ENCODE measurements at regions not wholly inside any gene's neighbourhood (a gene's known extent, or its start where the extent isn't known, plus 50 kb on each side); places are given as distances from the start of the nearest gene placed in this dataset.

DNA sequence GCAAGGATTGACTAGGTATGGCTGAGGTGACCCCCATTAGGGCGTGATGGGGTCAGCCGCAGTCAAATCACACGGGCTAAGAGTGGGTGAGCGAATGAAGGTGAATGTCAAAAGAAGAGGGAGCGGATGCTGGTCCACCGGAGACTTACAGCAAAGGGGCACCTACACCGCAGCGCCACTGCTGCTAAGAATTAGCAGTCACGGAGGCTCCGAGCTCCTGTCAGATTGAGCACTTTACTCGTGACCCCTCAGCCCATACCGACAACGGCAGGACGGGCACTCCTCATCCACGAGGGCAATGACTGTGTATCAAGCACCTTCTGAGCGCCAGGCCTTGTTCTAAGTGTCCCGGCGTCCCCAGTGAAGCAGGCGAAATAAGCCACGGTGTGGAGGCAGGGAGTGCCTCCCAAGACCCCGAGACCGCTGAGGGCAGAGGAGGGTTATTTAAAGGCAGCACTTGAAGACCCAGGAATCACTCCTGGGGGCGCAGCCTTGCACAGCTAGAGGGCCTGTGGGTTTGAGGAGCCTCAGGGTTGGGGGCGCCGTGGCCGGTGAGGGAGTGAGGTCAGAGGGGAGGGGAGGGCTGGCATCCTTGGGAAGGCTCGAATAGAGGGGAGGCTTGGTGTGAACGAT, 61.6 kb upstream of the GATA2 start:
- H3K4me3 ChIP-seq (ENCODE audit: low read length): no peak overlapping the region
- TF ChIP-seq, protein P1, sequence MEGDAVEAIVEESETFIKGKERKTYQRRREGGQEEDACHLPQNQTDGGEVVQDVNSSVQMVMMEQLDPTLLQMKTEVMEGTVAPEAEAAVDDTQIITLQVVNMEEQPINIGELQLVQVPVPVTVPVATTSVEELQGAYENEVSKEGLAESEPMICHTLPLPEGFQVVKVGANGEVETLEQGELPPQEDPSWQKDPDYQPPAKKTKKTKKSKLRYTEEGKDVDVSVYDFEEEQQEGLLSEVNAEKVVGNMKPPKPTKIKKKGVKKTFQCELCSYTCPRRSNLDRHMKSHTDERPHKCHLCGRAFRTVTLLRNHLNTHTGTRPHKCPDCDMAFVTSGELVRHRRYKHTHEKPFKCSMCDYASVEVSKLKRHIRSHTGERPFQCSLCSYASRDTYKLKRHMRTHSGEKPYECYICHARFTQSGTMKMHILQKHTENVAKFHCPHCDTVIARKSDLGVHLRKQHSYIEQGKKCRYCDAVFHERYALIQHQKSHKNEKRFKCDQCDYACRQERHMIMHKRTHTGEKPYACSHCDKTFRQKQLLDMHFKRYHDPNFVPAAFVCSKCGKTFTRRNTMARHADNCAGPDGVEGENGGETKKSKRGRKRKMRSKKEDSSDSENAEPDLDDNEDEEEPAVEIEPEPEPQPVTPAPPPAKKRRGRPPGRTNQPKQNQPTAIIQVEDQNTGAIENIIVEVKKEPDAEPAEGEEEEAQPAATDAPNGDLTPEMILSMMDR (conservative IDR thresholded peaks at IDR 0.05; ENCODE audit: low read depth, low read length): no peak
- no peak for DNase-seq (ENCODE audit: low read depth)

DNA sequence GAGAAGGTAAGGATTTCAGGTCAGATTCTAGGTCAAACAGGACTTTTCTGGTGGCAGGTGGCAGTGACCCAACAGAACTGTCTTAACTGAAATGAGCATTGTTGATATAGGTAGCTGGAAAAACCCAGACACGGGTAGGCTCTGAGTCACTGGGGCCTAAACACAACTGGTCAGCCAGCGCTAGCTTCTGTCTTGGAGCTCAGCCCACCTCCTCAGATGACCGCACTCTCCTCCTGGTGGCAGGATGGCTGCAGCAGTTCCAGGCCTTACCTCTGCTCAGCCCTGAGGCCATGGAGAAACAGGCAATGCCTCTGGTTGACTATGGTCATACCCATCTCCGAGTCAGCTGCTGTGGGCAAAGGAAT, 61.1 kb upstream of the GATA2 start:
- peak; percentile 33 for DNase-seq (ENCODE audit: low read depth)
- TF ChIP-seq, protein P1 (conservative IDR thresholded peaks at IDR 0.05; ENCODE audit: low read depth, low read length): peak; percentile 34
- no peak overlapping the region for H3K4me3 ChIP-seq (ENCODE audit: low read length)

DNA sequence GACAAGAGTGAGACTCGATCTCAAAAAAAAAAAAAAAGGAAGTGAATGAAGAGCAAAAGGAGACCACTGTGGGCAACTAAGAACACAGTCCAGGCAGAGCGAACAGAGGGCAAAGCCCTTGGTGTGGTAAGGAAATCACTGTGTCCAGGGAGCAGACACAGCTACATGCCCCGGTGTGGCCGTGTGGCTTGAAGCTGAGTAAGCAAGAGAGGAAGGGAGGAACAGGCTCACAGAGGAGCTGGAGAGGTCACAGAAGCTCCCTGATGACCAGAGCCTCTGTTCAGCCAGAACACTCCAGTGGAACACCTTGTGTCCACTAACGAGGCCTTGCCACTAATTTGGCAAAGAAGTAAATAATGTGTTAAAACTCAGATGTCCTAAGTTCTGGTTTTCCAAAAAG, 60.6 kb upstream of the GATA2 start:
- no peak for DNase-seq (ENCODE audit: low read depth)
- H3K4me3 ChIP-seq (ENCODE audit: low read length): no peak overlapping the region
- TF ChIP-seq, protein P1 (conservative IDR thresholded peaks at IDR 0.05; ENCODE audit: low read depth, low read length): no peak

DNA sequence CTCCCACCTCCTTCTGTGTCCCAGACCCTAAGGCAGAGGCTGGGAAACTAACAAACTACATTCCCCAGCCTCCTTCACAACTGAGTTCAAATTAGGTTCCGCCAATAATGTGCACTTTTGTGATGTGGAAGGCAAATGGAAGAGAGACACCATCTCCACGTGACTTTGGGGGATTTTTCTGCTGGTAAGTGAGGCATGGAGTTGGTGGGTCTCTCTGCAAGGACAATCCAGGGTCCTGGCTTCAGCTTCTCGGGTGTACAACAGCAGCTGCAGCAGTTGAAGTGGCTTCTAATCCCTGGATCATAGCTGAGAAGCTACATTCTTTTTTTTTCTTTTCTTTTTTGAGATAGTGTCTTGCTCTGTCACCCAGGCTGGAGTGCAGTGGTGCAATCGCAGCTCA, 58.9 kb upstream of the GATA2 start:
- TF ChIP-seq, protein P1 (conservative IDR thresholded peaks at IDR 0.05; ENCODE audit: low read depth, low read length): no peak
- no peak for DNase-seq (ENCODE audit: low read depth)
- no peak overlapping the region for H3K4me3 ChIP-seq (ENCODE audit: low read length)

DNA sequence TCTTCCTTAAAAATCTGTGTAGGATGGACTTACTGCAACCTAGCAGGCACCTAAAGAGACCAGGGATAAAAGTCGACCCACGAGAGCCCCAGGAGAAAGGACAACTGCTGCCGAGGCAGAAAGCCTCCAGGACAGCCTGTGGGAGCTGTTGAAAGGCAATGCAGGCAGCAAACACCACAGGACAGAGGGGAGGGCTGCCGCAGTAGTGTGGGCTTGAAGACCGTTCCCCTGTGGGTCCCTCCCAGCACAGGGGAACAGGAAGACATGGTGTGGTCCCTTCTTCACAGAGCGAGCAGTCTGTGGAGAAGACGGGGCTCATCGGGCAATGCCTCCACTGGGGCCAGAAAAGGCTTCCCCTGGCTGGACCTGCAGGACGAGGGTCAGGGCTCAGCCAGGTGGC, 58.5 kb upstream of the GATA2 start:
- no peak for DNase-seq (ENCODE audit: low read depth)
- H3K4me3 ChIP-seq (ENCODE audit: low read length): no peak overlapping the region
- TF ChIP-seq, protein P1 (conservative IDR thresholded peaks at IDR 0.05; ENCODE audit: low read depth, low read length): no peak

DNA sequence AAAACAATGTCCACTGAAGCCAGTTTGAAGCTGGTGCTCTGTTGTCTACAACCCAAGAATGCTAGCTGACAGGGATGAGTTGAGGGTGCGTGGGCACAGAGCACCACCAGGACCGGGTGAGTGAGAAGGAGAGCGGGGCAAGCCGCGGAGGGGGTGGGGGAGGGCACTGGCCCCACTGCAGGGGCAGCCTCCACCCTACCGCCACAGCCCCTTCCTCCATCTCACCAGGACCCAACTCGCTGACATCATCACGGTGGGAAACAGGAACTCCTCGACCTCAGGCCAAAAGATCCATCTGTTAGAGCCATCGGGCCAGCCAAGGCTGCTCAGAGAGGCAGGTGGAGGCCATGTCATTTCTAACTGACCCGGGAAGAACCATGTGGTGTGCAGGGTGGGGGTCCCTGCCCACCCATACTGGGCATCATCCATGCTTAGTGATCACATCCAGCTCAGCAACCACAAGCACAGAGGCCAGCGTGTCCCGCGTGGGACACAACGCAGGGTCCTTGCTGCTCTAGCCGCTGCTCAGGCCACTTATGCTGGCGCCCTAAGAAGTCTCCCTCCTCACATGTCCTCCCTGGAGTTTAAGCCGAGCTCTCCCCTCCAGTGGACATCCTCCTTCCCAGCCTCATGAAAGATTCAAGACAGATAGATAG, 57.6 kb upstream of the GATA2 start:
- DNase-seq (ENCODE audit: low read depth): no peak
- H3K4me3 ChIP-seq (ENCODE audit: low read length): no peak overlapping the region
- TF ChIP-seq, protein P1 (conservative IDR thresholded peaks at IDR 0.05; ENCODE audit: low read depth, low read length): no peak

DNA sequence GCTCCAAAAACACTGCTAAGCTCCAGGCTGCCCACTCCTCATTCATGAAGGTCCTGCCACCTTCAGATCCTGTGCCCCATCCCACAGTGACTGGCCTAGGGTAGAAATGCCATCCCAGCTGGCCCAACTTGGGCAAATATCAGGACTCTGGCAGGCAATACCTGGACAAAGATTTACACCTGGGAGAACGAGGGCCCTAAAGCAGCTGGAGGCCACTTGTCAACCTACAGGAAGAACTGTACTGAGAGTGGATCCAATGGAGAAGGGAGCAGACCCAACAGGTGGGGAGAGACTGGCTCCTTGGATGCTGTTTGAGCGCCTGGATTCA, 57.1 kb upstream of the GATA2 start:
- TF ChIP-seq, protein P1 (conservative IDR thresholded peaks at IDR 0.05; ENCODE audit: low read depth, low read length): no peak
- H3K4me3 ChIP-seq (ENCODE audit: low read length): no peak overlapping the region
- no peak for DNase-seq (ENCODE audit: low read depth)
